ENCODE measurements at regions not wholly inside any gene's neighbourhood (a gene's known extent, or its start where the extent isn't known, plus 50 kb on each side); places are given as distances from the start of the nearest gene placed in this dataset.

DNA sequence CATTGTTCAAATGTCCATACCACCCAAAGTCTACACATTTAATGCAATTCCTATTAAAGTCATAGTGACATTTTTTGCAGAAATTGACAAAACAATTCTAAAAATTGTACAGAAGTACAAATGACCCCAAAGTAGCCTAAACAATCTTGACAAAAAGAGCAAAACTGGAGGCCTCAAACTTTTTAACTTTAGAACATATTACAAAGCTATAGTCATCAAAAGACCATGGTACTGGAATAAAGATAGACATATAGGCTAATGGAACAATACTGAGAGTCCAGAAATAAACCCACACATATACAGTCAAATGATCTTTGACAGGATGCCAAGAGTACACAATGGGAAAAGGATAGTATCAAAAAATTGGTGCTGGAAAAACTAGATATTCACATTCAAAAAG, 213.2 kb upstream of the SAMSN1 start:
- Histone ChIP-seq H3K27me3 (no peaks in the 10 kb centered on the region), H3K4me3 (no peak overlapping the region), H3K9me3 (no peaks in the 10 kb centered on the region), H3K4me1 (ENCODE audit: insufficient read depth) (no peaks in the 10 kb centered on the region), H3K36me3 (no peaks in the 10 kb centered on the region), H3K27ac (no peak overlapping the region)
- DNase-seq, result no peak
- intact Hi-C loops (cut with DNase I), result no loop called here
- TF ChIP-seq EP300 (IDR thresholded peaks at IDR 0.05), result no peak
- TF ChIP-seq POLR2A (IDR thresholded peaks at IDR 0.05), result no peak
- TF ChIP-seq CTCF (IDR thresholded peaks at IDR 0.05), result no peak

DNA sequence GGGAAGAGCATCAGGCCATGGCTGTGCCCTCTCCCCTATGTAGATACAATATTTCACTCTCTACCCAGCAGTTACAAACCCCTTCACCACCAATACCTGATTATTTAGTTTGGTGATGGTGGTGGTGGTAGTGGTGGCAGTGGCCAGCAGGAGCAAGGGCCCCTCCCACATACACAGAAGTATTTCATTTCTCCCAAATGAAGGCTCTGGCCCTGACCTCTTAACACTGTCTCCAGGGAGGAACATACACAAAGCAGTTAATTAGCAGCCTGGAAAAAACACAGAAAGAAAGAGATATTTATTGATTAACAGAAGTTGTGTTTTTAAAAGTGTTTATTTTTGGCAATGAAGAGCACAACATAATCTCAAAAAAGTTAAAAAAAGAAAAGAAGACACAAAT, 212.7 kb upstream of the SAMSN1 start:
- no peaks in the 10 kb centered on the region for H3K9me3 ChIP-seq
- H3K27ac ChIP-seq, result no peak overlapping the region
- no peaks in the 10 kb centered on the region for H3K4me1 ChIP-seq (ENCODE audit: insufficient read depth)
- intact Hi-C loops (cut with DNase I), result no loop called here
- no peak for TF ChIP-seq POLR2A (IDR thresholded peaks at IDR 0.05)
- H3K27me3 ChIP-seq, result no peaks in the 10 kb centered on the region
- H3K4me3 ChIP-seq, result no peak overlapping the region
- no peak for DNase-seq
- H3K36me3 ChIP-seq, result no peaks in the 10 kb centered on the region

DNA sequence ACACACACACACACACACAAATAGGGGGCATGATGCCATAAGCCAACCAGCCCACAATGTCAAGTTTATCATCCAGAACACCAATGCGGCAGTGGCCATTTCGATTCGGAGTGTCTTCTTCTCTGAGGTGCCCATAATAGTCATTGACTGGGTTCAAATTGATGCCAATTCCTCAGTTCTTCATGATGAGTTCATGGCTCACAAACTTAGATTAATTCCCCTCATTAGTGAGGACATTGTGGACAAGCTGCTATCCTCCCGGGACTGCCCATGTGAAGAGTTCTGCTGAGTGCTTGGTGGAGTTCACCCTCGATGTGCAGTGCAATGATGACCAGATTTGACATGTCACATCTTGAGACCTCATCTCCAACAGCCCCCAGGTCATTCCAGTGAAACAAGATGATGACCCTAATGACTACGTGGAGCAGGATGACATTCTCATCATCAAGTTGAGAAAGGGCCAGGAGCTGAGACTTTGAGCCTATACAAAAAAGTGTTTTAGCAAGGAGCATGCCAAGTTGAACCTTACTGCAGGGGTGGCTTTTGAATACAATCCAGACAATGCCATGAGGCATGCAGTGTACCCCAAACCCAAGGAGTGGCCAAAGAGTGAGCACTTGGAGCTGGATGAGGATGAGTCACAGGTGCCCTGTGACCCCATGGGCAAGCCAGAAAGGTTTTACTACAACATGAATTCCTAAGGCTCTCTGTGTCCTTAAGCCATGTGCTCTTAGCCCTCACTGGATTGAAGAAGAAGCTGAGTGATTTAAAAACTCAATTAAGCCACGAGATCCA, 211.6 kb upstream of the SAMSN1 start:
- Histone ChIP-seq H3K4me1 (ENCODE audit: insufficient read depth) (no peaks in the 10 kb centered on the region), H3K9me3 (no peaks in the 10 kb centered on the region), H3K27me3 (no peaks in the 10 kb centered on the region), H3K27ac (no peak overlapping the region), H3K36me3 (no peaks in the 10 kb centered on the region), H3K4me3 (no peak overlapping the region)
- WGBS, 3 donors, result 86 to 92% (median 90%) methylated on average over 7 of the region's 7 CpGs
- no peak for DNase-seq
- intact Hi-C loops (cut with DNase I), result no loop called here
- TF ChIP-seq CTCF (IDR thresholded peaks at IDR 0.05) (no peak), POLR2A (IDR thresholded peaks at IDR 0.05) (no peak), EP300 (IDR thresholded peaks at IDR 0.05) (no peak)

DNA sequence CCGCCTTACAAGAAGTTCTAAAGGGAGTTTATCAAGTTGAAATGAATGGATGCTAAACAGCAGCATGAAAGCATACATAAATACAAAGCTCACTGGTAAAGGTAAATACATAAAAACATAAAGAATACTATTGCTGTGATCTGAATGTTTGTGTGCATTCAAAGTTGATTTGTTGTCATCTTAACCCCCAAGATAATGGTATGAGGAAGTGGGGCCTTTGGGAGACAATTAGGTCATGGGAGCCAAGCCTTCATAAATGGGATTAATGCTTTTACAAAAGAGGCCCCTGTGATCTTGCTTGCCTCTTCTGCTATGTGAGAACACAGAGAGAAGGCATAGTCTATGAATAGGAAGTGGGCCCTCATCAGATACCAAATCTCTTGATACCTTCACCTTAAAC, 209.0 kb upstream of the SAMSN1 start:
- H3K36me3 ChIP-seq, result no peaks in the 10 kb centered on the region
- WGBS, 3 donors, result 85 to 88% (median 87%) methylated on average over 1 of the region's 1 CpG
- H3K27me3 ChIP-seq, result no peaks in the 10 kb centered on the region
- TF ChIP-seq CTCF (IDR thresholded peaks at IDR 0.05) (no peak), POLR2A (IDR thresholded peaks at IDR 0.05) (no peak), EP300 (IDR thresholded peaks at IDR 0.05) (no peak)
- H3K4me3 ChIP-seq, result no peak overlapping the region
- H3K27ac ChIP-seq, result no peak overlapping the region
- no peak for DNase-seq
- intact Hi-C loops (cut with DNase I), result no loop called here
- no peaks in the 10 kb centered on the region for H3K4me1 ChIP-seq (ENCODE audit: insufficient read depth)
- no peaks in the 10 kb centered on the region for H3K9me3 ChIP-seq

GRCh38 chr21:14754682-14755081, 208.6 kb upstream of the SAMSN1 start:
- Histone ChIP-seq H3K36me3 (no peaks in the 10 kb centered on the region), H3K27ac (no peak overlapping the region), H3K4me3 (no peak overlapping the region), H3K27me3 (no peaks in the 10 kb centered on the region), H3K4me1 (ENCODE audit: insufficient read depth) (no peaks in the 10 kb centered on the region), H3K9me3 (no peaks in the 10 kb centered on the region)
- TF ChIP-seq EP300 (IDR thresholded peaks at IDR 0.05) (no peak), CTCF (IDR thresholded peaks at IDR 0.05) (no peak), POLR2A (IDR thresholded peaks at IDR 0.05) (no peak)
- no peak for DNase-seq
- 82 to 89% (median 82%) methylated on average over 2 of the region's 2 CpGs for WGBS, 3 donors
- intact Hi-C loops (cut with DNase I), result no loop called here
